Hepatocyte (in vitro differentiated cells): ENCODE measurements at regions not wholly inside any gene's neighbourhood (a gene's known extent, or its start where the extent isn't known, plus 50 kb on each side); places are given as distances from the start of the nearest gene placed in this dataset.

ENCODE experiments used
- EZH2phosphoT487 ChIP-seq: fragments of 200-600 bp; sonication (generic); IDR thresholded peaks from one replicate; pipeline ENCODE4 v1.6.1; 2018; ENCODE audit warnings: antibody characterized with exemption, mild to moderate bottlenecking, low read depth, moderate library complexity; ENCODE audit not compliant: unreplicated experiment, severe bottlenecking
- TF ChIP-seq, protein P1 (sequence below): fragments of 200-600 bp; sonication (generic); IDR thresholded peaks from 2 replicates; pipeline ENCODE4 v1.5.1; 2016; ENCODE audit warnings: antibody characterized with exemption, mild to moderate bottlenecking; ENCODE audit not compliant: poor library complexity

DNA sequence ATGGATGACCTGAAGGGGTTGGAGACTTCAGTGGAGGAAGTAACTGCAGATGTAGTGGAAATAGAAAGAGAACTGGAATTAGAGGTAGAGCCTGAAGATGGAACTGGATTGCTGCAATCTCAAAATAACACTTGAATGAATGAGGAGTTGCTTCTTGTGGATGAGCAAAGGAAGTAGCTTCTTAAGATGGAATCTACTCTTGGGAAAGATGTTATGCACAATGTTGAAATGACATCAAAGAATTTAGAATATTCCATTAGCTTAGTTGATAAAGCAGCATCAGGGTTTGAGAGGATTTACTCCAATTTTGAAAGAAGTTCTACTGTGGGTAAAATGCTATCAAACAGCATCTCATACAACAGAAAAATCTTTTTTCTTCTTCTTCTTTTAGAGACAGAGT is 186.4 kb upstream of the PRKD1 start:
- TF ChIP-seq, protein P1, sequence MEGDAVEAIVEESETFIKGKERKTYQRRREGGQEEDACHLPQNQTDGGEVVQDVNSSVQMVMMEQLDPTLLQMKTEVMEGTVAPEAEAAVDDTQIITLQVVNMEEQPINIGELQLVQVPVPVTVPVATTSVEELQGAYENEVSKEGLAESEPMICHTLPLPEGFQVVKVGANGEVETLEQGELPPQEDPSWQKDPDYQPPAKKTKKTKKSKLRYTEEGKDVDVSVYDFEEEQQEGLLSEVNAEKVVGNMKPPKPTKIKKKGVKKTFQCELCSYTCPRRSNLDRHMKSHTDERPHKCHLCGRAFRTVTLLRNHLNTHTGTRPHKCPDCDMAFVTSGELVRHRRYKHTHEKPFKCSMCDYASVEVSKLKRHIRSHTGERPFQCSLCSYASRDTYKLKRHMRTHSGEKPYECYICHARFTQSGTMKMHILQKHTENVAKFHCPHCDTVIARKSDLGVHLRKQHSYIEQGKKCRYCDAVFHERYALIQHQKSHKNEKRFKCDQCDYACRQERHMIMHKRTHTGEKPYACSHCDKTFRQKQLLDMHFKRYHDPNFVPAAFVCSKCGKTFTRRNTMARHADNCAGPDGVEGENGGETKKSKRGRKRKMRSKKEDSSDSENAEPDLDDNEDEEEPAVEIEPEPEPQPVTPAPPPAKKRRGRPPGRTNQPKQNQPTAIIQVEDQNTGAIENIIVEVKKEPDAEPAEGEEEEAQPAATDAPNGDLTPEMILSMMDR = no peak
- TF ChIP-seq EZH2phosphoT487 = no peak
